ENCODE measurements at regions not wholly inside any gene's neighbourhood (a gene's known extent, or its start where the extent isn't known, plus 50 kb on each side); places are given as distances from the start of the nearest gene placed in this dataset.

DNA sequence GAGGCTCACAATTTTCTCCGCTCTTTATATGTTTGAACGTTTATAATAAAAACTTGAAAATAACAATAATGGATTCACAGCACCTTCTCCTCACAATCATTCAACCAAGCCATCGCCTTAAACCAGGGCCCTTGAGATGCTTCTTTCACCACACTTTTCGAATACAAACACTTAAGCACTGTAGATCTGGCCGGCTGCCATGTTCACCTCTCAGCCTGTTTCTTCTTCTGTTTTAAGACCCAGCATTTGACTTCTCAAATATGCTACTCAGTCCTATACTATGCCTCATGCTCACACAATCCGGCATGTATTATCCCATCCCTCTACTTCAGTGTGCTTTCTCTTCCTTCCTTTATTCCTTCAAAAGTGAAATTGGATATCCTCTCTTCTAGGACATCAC lies 280.6 kb downstream of the TFEC start:
- Histone ChIP-seq H3K9me3 (ENCODE audit: control insufficient read depth, low read length) (no peaks in the 10 kb centered on the region), H3K36me3 (ENCODE audit: control insufficient read depth, insufficient read depth, low read length) (no peaks in the 10 kb centered on the region)
- no peak for DNase-seq

GRCh38 chr7:115748123-115748738 lies 282.3 kb downstream of the TFEC start:
- H3K27me3 ChIP-seq (replicated peaks; ENCODE audit: control insufficient read depth, insufficient read depth, low read length, poor library complexity, severe bottlenecking), result no peaks in the 10 kb centered on the region
- no peak overlapping the region for H3K27ac ChIP-seq (ENCODE audit: insufficient read depth, low read length, poor library complexity, severe bottlenecking)
- no peaks in the 10 kb centered on the region for H3K4me1 ChIP-seq (ENCODE audit: control insufficient read depth, insufficient read depth, low read length, poor library complexity, severe bottlenecking)
- DNase-seq, result no peak
- no peaks in the 10 kb centered on the region for H3K9me3 ChIP-seq (ENCODE audit: control insufficient read depth, low read length)
- no peaks in the 10 kb centered on the region for H3K36me3 ChIP-seq (ENCODE audit: control insufficient read depth, insufficient read depth, low read length)
- H3K4me3 ChIP-seq (ENCODE audit: insufficient read depth, low read depth, low read length, poor library complexity, severe bottlenecking), result no peak overlapping the region

More for the DNA sequence above, 280.6 kb downstream of the TFEC start:
- Histone ChIP-seq H3K27ac (ENCODE audit: insufficient read depth, low read length, poor library complexity, severe bottlenecking) (no peak overlapping the region), H3K4me3 (ENCODE audit: insufficient read depth, low read depth, low read length, poor library complexity, severe bottlenecking) (no peak overlapping the region), H3K27me3 (replicated peaks; ENCODE audit: control insufficient read depth, insufficient read depth, low read length, poor library complexity, severe bottlenecking) (no peaks in the 10 kb centered on the region), H3K4me1 (ENCODE audit: control insufficient read depth, insufficient read depth, low read length, poor library complexity, severe bottlenecking) (no peaks in the 10 kb centered on the region)

- no peaks in the 10 kb centered on the region for H3K36me3 ChIP-seq (ENCODE audit: control insufficient read depth, insufficient read depth, low read length)
- no peak for DNase-seq
- no peak overlapping the region for H3K4me3 ChIP-seq (ENCODE audit: insufficient read depth, low read depth, low read length, poor library complexity, severe bottlenecking)
- H3K4me1 ChIP-seq (ENCODE audit: control insufficient read depth, insufficient read depth, low read length, poor library complexity, severe bottlenecking), result no peaks in the 10 kb centered on the region
- no peak overlapping the region for H3K27ac ChIP-seq (ENCODE audit: insufficient read depth, low read length, poor library complexity, severe bottlenecking)
- H3K9me3 ChIP-seq (ENCODE audit: control insufficient read depth, low read length), result no peaks in the 10 kb centered on the region
- H3K27me3 ChIP-seq (replicated peaks; ENCODE audit: control insufficient read depth, insufficient read depth, low read length, poor library complexity, severe bottlenecking), result no peaks in the 10 kb centered on the region
Measured at GRCh38 chr7:115747174-115747573, 283.4 kb downstream of the TFEC start.

- H3K4me3 ChIP-seq (ENCODE audit: insufficient read depth, low read depth, low read length, poor library complexity, severe bottlenecking), result no peak overlapping the region
- no peaks in the 10 kb centered on the region for H3K4me1 ChIP-seq (ENCODE audit: control insufficient read depth, insufficient read depth, low read length, poor library complexity, severe bottlenecking)
- no peak for DNase-seq
- H3K27me3 ChIP-seq (replicated peaks; ENCODE audit: control insufficient read depth, insufficient read depth, low read length, poor library complexity, severe bottlenecking), result no peaks in the 10 kb centered on the region
- H3K9me3 ChIP-seq (ENCODE audit: control insufficient read depth, low read length), result no peaks in the 10 kb centered on the region
- H3K27ac ChIP-seq (ENCODE audit: insufficient read depth, low read length, poor library complexity, severe bottlenecking), result no peak overlapping the region
- H3K36me3 ChIP-seq (ENCODE audit: control insufficient read depth, insufficient read depth, low read length), result no peaks in the 10 kb centered on the region
Measured at GRCh38 chr7:115740043-115740442, 290.5 kb downstream of the TFEC start.

DNA sequence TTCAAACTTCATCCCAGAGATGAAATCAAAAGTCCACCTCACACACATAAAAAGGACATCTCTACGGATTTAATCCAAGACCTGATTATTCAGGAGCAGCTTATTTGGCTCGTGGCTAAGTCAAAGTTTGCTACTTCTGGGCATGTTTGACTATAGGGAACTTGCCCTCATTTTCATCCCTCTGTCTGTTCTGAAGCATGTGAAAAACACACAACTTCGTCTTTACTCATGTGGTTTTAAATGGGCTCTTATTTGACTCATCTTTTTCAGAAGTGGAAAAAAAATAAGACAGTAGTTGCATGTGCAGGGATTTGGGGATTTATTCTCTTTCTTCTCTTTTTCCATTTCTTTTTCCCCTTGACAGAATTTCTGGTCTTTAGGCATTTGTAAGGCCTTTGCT lies 295.9 kb downstream of the TFEC start:
- Histone ChIP-seq H3K27me3 (replicated peaks; ENCODE audit: control insufficient read depth, insufficient read depth, low read length, poor library complexity, severe bottlenecking) (no peaks in the 10 kb centered on the region), H3K9me3 (ENCODE audit: control insufficient read depth, low read length) (no peaks in the 10 kb centered on the region), H3K4me1 (ENCODE audit: control insufficient read depth, insufficient read depth, low read length, poor library complexity, severe bottlenecking) (no peaks in the 10 kb centered on the region), H3K36me3 (ENCODE audit: control insufficient read depth, insufficient read depth, low read length) (no peaks in the 10 kb centered on the region), H3K27ac (ENCODE audit: insufficient read depth, low read length, poor library complexity, severe bottlenecking) (no peak overlapping the region), H3K4me3 (ENCODE audit: insufficient read depth, low read depth, low read length, poor library complexity, severe bottlenecking) (no peak overlapping the region)
- DNase-seq, result no peak

DNA sequence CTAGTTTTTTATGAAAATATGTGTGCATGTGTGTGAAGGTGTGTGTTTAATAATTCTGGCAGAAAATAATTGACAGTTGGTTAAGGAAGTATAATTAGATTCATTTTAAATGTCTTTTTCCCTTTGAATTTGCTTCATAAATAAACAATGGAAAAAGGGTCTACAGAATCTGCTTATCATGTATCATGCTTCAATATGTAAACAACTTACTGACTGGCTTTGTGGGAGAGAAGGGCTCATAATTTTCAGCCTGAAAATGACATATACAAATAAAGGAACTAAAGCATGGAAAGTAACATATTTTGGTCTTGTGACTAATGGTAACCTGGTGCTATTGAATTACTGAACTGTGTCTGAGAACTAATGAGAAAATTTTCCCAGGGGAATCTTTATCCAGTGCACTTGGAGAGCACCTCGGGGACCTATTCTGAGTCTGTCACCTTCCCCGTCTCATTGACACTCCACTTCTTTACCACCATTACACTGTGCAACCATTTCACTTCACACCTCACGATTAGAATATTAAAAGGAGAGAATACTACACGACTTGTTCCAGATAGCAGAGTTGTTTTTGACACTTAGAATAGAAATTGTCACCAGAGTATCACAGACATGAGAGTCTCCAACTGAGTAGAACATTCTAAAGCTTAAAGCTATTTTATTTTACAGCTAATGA lies 298.6 kb downstream of the TFEC start:
- H3K27ac ChIP-seq (ENCODE audit: insufficient read depth, low read length, poor library complexity, severe bottlenecking), result no peak overlapping the region
- H3K36me3 ChIP-seq (ENCODE audit: control insufficient read depth, insufficient read depth, low read length), result no peaks in the 10 kb centered on the region
- no peak overlapping the region for H3K4me3 ChIP-seq (ENCODE audit: insufficient read depth, low read depth, low read length, poor library complexity, severe bottlenecking)
- H3K9me3 ChIP-seq (ENCODE audit: control insufficient read depth, low read length), result no peaks in the 10 kb centered on the region
- no peaks in the 10 kb centered on the region for H3K4me1 ChIP-seq (ENCODE audit: control insufficient read depth, insufficient read depth, low read length, poor library complexity, severe bottlenecking)
- H3K27me3 ChIP-seq (replicated peaks; ENCODE audit: control insufficient read depth, insufficient read depth, low read length, poor library complexity, severe bottlenecking), result no peaks in the 10 kb centered on the region
- DNase-seq, result no peak

- DNase-seq, result no peak
- no peak overlapping the region for H3K4me3 ChIP-seq (ENCODE audit: insufficient read depth, low read depth, low read length, poor library complexity, severe bottlenecking)
- H3K36me3 ChIP-seq (ENCODE audit: control insufficient read depth, insufficient read depth, low read length), result no peaks in the 10 kb centered on the region
- no peaks in the 10 kb centered on the region for H3K9me3 ChIP-seq (ENCODE audit: control insufficient read depth, low read length)
- no peaks in the 10 kb centered on the region for H3K27me3 ChIP-seq (replicated peaks; ENCODE audit: control insufficient read depth, insufficient read depth, low read length, poor library complexity, severe bottlenecking)
- no peak overlapping the region for H3K27ac ChIP-seq (ENCODE audit: insufficient read depth, low read length, poor library complexity, severe bottlenecking)
- H3K4me1 ChIP-seq (ENCODE audit: control insufficient read depth, insufficient read depth, low read length, poor library complexity, severe bottlenecking), result no peaks in the 10 kb centered on the region
Measured at GRCh38 chr7:115728518-115728917, 302.0 kb downstream of the TFEC start.

DNA sequence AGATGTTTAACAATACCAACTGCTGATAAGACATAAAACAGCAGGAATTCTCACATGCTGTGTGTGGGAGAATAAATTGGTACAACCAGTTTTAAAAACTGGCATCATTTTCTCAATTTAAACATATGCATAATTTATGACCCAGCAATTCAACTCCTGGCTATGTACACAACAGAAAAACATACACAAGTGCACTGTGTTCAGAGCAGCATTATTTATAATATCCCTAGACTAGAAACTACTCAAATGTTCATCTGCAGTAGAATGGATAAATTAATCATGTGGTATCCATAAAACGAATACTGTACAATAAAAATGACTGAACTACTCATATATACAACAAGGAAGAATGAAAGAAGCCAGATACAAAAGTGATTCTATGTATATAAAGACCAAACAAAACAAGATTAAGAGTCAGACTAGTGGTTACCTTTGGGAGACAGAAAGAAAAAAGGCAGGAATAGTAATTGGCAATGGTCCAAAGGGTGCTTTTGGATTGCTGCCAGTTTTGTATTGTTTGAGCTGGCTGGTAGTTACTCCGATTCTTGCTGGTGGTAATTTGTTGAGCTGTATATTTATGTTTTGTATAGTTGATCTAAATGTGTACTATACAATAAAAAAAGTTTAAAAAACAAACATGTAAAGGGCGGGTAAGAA lies 306.0 kb downstream of the TFEC start:
- no peak overlapping the region for H3K4me3 ChIP-seq (ENCODE audit: insufficient read depth, low read depth, low read length, poor library complexity, severe bottlenecking)
- H3K36me3 ChIP-seq (ENCODE audit: control insufficient read depth, insufficient read depth, low read length), result no peaks in the 10 kb centered on the region
- DNase-seq, result no peak
- H3K27ac ChIP-seq (ENCODE audit: insufficient read depth, low read length, poor library complexity, severe bottlenecking), result no peak overlapping the region
- H3K27me3 ChIP-seq (replicated peaks; ENCODE audit: control insufficient read depth, insufficient read depth, low read length, poor library complexity, severe bottlenecking), result no peaks in the 10 kb centered on the region
- peaks cover 4% of the 10 kb centered on the region for H3K4me1 ChIP-seq (ENCODE audit: control insufficient read depth, insufficient read depth, low read length, poor library complexity, severe bottlenecking)
- no peaks in the 10 kb centered on the region for H3K9me3 ChIP-seq (ENCODE audit: control insufficient read depth, low read length)

GRCh38 chr7:115722302-115722977 lies 308.1 kb downstream of the TFEC start:
- no peaks in the 10 kb centered on the region for H3K36me3 ChIP-seq (ENCODE audit: control insufficient read depth, insufficient read depth, low read length)
- DNase-seq, result no peak
- H3K27me3 ChIP-seq (replicated peaks; ENCODE audit: control insufficient read depth, insufficient read depth, low read length, poor library complexity, severe bottlenecking), result no peaks in the 10 kb centered on the region
- no peak overlapping the region for H3K27ac ChIP-seq (ENCODE audit: insufficient read depth, low read length, poor library complexity, severe bottlenecking)
- H3K4me1 ChIP-seq (ENCODE audit: control insufficient read depth, insufficient read depth, low read length, poor library complexity, severe bottlenecking), result peaks cover 4% of the 10 kb centered on the region
- H3K4me3 ChIP-seq (ENCODE audit: insufficient read depth, low read depth, low read length, poor library complexity, severe bottlenecking), result no peak overlapping the region
- H3K9me3 ChIP-seq (ENCODE audit: control insufficient read depth, low read length), result no peaks in the 10 kb centered on the region
